Small intestine (tissue), 7 donors: ENCODE measurements at regions not wholly inside any gene's neighbourhood (a gene's known extent, or its start where the extent isn't known, plus 50 kb on each side); places are given as distances from the start of the nearest gene placed in this dataset.

ENCODE experiments used
- DNase-seq, 2 donors: peaks; one replicate each; pipeline versions ENCODE4 v3.0.0 to v3.0.0-alpha.2; 2013
- FAIRE-seq: peaks from 2 replicates; lab custom pipeline; 2012; peaks lifted over from hg19 to GRCh38; lab: Jason Lieb, UNC
- H3K27ac ChIP-seq, 3 donors: one replicate each; pipeline ENCODE4 v1.5.1; 2013; ENCODE audit warnings: low read length in 2 of 3, mild to moderate bottlenecking in 2 of 3, control low read depth in 1 of 3, inconsistent platforms in 1 of 3, low read depth in 1 of 3, moderate library complexity in 1 of 3
- H3K27me3 ChIP-seq, 3 donors: one replicate each; pipeline ENCODE4 v1.6.1; 2013; ENCODE audit warnings: low read length in 3 of 3, inconsistent platforms in 1 of 3; ENCODE audit not compliant: control insufficient read depth in 3 of 3, insufficient read depth in 3 of 3
- H3K36me3 ChIP-seq, 3 donors: one replicate each; pipeline ENCODE4 v1.6.1; 2013; ENCODE audit warnings: low read length in 3 of 3, inconsistent platforms in 1 of 3, low read depth in 1 of 3, mild to moderate bottlenecking in 1 of 3, moderate library complexity in 1 of 3; ENCODE audit not compliant: control insufficient read depth in 3 of 3, insufficient read depth in 2 of 3
- H3K4me1 ChIP-seq, 3 donors: one replicate each; pipeline ENCODE4 v1.6.1; 2013; ENCODE audit warnings: low read length in 2 of 3, inconsistent platforms in 1 of 3, low read depth in 1 of 3, mild to moderate bottlenecking in 1 of 3, moderate library complexity in 1 of 3; ENCODE audit not compliant: control insufficient read depth in 3 of 3, insufficient read depth in 2 of 3
- H3K4me3 ChIP-seq, 3 donors: one replicate each; pipeline ENCODE4 v1.5.1; 2013; ENCODE audit warnings: low read length in 3 of 3, control low read depth in 1 of 3, inconsistent platforms in 1 of 3, low read depth in 1 of 3, mild to moderate bottlenecking in 1 of 3, moderate library complexity in 1 of 3
- H3K9me3 ChIP-seq, 2 donors: one replicate each; pipeline ENCODE4 v1.6.1; 2013; ENCODE audit warnings: low read depth in 1 of 2, low read length in 1 of 2; ENCODE audit not compliant: control insufficient read depth in 2 of 2, insufficient read depth in 1 of 2
- WGBS, 3 donors: extraction: QIAGEN DNeasy Blood & Tissue Kit; methylation state at CpG; one replicate each; pipeline ENCODE4 v1.1.7; 2013; 5-methylcytosine and 5-hydroxymethylcytosine counted together
- donor health status: healthy with polysubstance abuse.
- donor health status: control.
- donor health status: control.
- donor health status: Bipolar disorder and iron deficiency.
- donor health status: healthy.

DNA sequence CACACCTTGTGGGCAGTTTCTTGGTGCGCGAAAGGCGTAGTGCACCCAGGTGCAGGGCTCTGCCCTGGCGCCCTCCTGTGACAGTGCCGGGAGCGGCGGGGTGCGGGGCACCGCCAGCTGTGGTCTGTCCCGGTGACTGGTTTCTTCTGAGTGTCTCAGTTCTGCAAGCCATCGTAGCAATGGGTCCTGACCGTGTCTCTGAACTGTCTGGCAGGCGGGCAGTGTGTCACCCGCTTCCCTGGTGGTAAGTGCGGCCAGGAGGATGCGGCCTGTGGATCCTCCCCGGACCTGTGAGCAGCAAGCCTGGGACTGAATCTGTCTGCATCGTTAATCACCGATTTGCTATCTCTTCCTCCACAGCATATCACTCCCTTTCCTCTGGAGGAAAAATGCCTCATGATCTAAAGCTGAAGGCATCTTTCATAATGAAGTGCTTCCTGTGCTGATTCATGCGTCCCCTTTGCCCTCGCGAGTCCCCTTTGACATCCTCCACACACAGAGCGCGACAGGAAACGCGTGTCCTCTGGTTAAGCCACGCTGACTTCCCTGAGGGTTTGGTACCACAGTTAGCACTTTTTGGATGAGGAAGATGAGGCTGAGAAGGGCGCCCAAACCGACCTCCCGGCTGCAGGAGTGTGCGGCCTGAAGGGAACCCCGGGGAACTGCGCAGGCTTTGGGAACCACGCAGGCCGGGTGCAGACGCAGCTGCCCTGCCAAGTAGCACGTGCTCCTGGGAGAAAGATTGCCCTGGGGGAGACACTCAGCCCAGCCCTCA is 416.0 kb upstream of the HS6ST1 start:
- H3K9me3 ChIP-seq: no peaks in the 10 kb centered on the region
- no peaks in the 10 kb centered on the region for H3K27me3 ChIP-seq
- FAIRE-seq: no peak
- H3K27ac ChIP-seq: no peak overlapping the region
- DNase-seq: no peak
- peaks cover 0 to 11% (median 0%) of the 10 kb centered on the region in 3 donors for H3K4me1 ChIP-seq
- no peaks in the 10 kb centered on the region for H3K36me3 ChIP-seq
- no peak overlapping the region for H3K4me3 ChIP-seq
- WGBS, 3 donors: 59 to 81% (median 72%) methylated on average over 37 of the region's 37 CpGs

DNA sequence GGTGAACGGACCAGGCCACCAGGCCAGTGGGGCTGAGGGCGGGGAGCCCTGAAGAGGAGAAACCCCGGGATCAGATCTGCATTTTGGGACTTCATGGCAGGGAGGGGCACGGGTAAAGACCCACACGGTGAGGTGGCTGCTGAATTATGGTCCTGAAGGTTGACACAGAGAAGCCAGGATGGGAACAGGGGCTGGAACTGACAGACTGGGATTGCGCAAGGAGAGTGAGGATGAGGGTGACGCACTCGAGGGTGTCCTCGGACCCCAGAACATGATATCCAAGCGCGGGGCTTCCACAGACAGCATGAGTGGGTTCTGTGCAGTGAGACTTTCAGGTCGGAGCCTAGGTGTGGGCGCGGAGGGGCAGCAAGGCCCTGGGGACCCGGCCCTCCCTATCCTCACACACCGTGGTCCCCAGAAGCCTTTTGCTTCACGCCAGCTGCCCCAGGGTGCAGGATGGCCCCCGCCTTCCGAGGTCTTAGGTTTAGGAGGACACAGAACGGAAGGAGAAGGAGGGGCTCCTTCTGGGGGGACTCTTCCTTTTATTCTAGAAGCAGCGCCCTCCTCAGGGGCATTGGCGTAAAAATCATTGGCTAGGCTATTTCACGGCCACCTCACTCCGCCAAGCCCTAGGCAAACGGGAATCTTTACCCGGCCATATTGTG is 416.8 kb upstream of the HS6ST1 start:
- peaks cover 0 to 11% (median 0%) of the 10 kb centered on the region in 3 donors for H3K4me1 ChIP-seq
- H3K27me3 ChIP-seq: no peaks in the 10 kb centered on the region
- WGBS, 3 donors: 80 to 89% (median 84%) methylated on average over 26 of the region's 26 CpGs
- H3K36me3 ChIP-seq: no peaks in the 10 kb centered on the region
- FAIRE-seq (no peak), DNase-seq (no peak)
- no peak overlapping the region for H3K27ac ChIP-seq
- H3K9me3 ChIP-seq: no peaks in the 10 kb centered on the region
- H3K4me3 ChIP-seq: no peak overlapping the region

DNA sequence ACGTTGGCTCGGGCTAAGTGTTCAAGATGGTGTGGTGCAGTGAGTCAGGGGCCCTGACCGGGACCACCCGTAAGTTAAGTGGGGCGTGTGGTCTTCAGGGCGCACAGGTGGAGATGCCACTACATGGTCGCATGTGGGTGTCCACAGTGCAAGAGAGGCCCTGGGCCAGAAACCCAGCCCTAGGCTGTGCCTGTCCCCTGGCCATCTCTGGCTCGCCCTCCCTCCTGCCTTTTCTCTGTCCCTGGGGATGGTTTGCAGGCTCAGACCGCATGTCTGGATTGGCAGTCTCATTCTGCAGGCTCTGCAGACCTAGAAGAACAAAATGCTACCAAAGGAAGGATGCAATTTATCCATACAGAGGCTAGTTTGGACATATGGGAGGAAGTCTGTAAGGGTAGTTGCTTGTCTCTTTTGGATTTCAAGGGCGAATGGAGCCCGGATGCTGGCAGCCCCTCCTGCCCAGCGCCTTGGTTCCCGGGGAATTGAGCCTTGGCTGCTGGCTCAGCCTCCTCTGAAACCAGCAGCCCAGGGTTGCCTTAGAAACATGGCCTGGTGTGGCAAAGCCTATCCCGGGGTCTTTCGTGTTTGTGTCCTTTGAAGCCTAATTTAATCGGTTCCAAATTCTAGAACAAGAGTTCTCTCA is 417.5 kb upstream of the HS6ST1 start:
- no peak overlapping the region for H3K4me3 ChIP-seq
- DNase-seq: no peak
- 58 to 68% (median 65%) methylated on average over 16 of the region's 16 CpGs for WGBS, 3 donors

DNA sequence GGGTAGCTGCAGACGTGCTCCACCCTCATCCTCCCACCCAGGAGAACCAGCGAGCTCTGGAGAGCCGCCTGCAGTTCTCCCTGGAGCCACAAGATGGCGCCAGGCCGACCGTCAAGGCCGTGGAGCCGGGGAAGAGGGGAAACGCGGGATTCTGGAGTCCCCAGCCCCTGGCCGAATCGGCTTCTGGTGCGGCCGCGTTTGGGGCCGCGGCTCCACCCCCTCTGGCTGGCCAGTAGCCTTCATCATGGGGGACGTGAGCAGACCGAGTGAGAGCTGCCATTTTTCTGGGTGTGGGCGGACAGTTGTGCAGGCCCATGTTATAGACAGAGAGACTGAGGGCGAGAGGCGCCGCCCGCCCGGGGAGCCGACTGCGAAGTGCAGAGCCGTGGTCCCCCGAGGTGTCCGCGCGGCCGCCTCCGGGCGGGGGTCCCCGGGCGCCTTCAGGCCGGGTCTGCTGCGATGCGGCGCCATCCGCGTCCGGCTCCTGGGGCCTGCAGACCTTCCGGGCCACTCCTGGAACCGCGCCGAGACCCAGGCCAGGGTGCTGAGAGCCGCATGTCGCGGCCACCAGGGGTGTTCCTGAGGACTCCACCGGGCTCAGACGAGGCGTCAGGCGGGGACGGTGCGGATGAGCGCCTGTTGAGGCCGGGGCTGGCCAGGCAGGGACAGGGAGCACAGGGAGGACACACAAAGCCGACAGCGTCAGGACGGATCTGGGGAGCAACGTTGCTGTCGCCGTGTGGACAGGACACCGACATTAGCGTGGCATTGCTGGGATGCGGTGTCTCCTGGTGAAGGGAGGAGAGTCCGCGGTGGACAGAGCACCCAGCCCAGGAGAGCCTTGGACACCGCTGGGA is 418.2 kb upstream of the HS6ST1 start:
- Histone ChIP-seq H3K36me3 (no peaks in the 10 kb centered on the region), H3K4me3 (peak overlapping the region in 1 of 3 donors; percentile 50), H3K27me3 (no peaks in the 10 kb centered on the region), H3K9me3 (no peaks in the 10 kb centered on the region), H3K4me1 (peaks cover 0 to 11% (median 0%) of the 10 kb centered on the region in 3 donors), H3K27ac (no peak overlapping the region)
- DNase-seq (peak; percentile 46 to 82), FAIRE-seq (no peak)
- WGBS, 3 donors: 33 to 37% (median 34%) methylated on average over 47 to 71 of the region's 71 CpGs

More for the DNA sequence above, 417.5 kb upstream of the HS6ST1 start:
- Histone ChIP-seq H3K9me3 (no peaks in the 10 kb centered on the region), H3K27ac (no peak overlapping the region), H3K4me1 (peaks cover 0 to 11% (median 0%) of the 10 kb centered on the region in 3 donors), H3K36me3 (no peaks in the 10 kb centered on the region), H3K27me3 (no peaks in the 10 kb centered on the region)
- FAIRE-seq: no peak

DNA sequence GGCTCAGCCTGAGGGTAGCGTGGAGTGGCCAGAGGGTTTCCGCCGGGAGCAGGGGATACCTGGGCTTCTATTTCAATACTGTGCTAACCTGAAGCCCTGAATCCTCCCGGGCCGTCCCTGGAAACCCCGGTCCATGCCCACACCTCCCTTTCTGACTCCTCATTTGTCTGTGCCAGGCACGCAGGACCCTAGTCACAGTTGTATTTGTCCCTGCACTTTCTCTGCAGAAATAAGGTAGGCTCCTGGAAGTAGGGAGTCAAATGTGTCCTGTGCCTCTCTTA is 418.8 kb upstream of the HS6ST1 start:
- no peak overlapping the region for H3K27ac ChIP-seq
- H3K4me3 ChIP-seq: no peak overlapping the region
- H3K36me3 ChIP-seq: no peaks in the 10 kb centered on the region
- no peaks in the 10 kb centered on the region for H3K9me3 ChIP-seq
- H3K4me1 ChIP-seq: peaks cover 0 to 11% (median 0%) of the 10 kb centered on the region in 3 donors
- WGBS, 3 donors: 90 to 92% (median 90%) methylated on average over 7 of the region's 7 CpGs
- no peaks in the 10 kb centered on the region for H3K27me3 ChIP-seq
- no peak for FAIRE-seq
- no peak for DNase-seq

DNA sequence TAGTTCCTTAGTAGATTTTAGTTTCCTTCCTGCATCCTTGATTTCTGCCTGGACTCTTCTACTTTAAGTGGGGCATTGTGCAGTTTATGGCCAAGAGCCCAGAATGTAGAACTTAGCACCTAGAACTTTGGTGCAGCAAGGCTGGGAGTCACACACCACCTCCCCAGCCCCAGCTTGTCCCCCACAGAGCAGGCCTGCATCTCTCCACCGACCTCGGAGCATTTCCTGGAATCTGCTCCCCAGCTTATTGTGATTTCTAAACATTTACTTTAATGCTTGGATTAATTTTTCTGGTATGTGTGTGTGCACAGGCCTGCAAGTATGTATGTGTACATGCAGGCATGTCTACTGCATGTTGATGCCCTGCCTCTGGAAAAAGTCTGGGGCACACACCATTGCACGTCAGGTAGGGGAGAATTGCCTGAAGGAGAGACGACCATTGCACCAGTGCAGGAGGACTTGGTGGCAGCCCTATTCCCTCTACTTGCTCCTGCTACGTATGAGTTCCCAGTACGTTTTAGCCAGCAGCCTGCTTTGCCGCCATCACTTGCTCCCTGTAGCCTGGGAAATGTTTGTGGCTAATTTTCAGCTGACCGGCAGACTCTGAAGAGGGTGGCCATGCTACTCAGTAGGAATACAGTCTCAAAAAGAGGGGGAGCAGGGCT is 419.9 kb upstream of the HS6ST1 start:
- Histone ChIP-seq H3K27ac (no peak overlapping the region), H3K4me1 (peaks cover 0 to 3% (median 0%) of the 10 kb centered on the region in 3 donors), H3K9me3 (no peaks in the 10 kb centered on the region), H3K27me3 (no peaks in the 10 kb centered on the region), H3K4me3 (no peak overlapping the region), H3K36me3 (no peaks in the 10 kb centered on the region)
- DNase-seq (no peak), FAIRE-seq (no peak)
- 80 to 90% (median 86%) methylated on average over 8 of the region's 8 CpGs for WGBS, 3 donors

DNA sequence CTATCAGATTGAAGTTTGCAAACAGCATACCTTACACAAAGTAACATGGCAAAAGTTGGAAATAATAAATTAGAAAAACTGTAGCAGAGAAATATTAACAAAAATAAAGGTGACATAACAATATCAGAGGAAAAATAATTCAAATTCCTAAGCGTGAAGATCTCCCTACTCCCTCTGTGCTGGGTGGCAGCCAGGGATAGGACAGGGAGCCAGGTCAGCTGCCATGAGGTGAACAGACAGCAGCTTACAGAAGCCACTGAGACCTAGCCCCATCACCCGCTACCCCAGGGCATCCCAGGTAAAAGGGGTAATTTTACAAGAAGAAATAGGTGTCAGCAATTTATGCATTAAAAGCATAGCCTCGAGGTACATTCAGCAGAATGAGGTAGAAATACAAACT is 423.8 kb upstream of the HS6ST1 start:
- DNase-seq (no peak), FAIRE-seq (no peak)
- 69 to 83% (median 70%) methylated on average over 3 of the region's 3 CpGs for WGBS, 3 donors
- H3K4me3 ChIP-seq: no peak overlapping the region
- H3K36me3 ChIP-seq: no peaks in the 10 kb centered on the region
- H3K9me3 ChIP-seq: no peaks in the 10 kb centered on the region
- H3K4me1 ChIP-seq: peaks cover 0 to 7% (median 0%) of the 10 kb centered on the region in 3 donors
- no peaks in the 10 kb centered on the region for H3K27me3 ChIP-seq
- H3K27ac ChIP-seq: no peak overlapping the region
